Stimulated activated CD8-positive, alpha-beta memory T cell treated with anti-CD3 and anti-CD28 coated beads, Interleukin-12 subunit alpha, Interleukin-12 subunit beta, amount 100 ng/mL, for 1 hour (primary cell): ENCODE measurements at regions not wholly inside any gene's neighbourhood (a gene's known extent, or its start where the extent isn't known, plus 50 kb on each side); places are given as distances from the start of the nearest gene placed in this dataset.

Experiments used
- DNase-seq: peaks from one replicate; pipeline ENCODE4 v3.0.0-alpha.2; 2020; ENCODE audit warnings: low read depth

DNA sequence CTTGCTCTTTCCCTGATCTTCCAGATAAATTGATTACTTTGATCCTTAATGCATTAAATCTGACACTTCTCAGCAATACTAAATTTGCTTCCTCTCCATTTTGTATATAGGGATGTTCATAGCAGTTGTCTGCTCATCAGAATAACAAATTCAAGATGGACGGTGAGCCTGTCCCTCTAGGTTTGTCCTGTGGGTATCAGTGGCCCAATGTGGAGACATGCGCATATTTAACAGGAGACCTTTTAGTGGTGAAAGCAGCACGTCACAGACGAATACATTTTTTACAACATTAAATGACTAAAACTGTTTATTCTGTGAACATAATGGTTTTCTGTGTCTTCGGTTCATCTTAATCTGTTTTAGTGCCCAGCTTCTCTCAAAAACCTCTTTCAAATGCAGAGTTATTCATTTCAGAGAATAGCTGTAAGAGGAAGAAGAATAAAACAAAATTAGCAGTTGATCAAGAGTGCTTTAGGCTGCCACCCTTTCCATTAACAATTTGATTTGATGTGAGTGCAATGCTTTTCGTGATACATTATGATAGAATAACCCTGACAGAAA is 1970.4 kb upstream of the WWC1 start:
- DNase-seq = no peak

GRCh38 chr5:166324372-166324771 is 1967.1 kb upstream of the WWC1 start:
- no peak for DNase-seq

GRCh38 chr5:166329149-166329800 is 1962.2 kb upstream of the WWC1 start:
- DNase-seq = no peak

DNA sequence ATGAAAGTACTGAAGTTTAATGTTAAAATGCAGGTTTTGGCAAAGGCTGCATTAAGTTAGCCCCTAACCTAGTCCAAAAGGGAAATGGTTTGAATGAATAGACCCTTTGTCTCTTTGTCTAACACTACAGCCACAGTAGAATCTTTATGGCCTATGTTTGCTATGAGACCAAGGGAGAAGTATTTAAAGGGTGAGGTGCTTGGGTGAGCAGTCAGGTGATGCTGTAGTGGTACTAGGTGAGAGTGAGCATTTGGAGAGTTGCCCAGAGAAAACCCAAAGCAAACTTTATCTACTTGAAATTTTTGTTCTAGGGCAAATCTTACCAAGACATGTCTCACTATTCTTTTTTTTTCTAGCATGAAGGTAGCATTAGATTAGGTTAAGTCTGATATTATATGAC is 1961.4 kb upstream of the WWC1 start:
- DNase-seq = no peak

GRCh38 chr5:166331521-166331920 is 1959.9 kb upstream of the WWC1 start:
- no peak for DNase-seq

DNA sequence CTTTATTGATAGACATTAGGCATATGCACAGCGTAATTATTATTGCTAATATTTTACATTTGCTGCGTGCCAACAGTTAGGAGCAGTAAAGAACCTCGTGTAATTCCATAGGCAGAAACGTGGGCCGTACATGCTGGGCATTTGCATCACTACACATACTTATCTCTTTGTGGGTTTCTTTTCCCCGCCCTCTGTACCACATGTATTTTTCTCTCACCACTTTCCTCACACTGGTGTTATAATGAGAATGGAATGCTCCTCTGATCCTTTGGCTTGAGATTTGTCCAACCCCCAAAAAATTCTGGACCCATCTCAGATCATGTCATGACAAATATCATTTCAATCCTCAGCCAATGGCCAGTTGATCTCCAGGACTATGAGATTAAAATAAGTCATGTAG is 1952.6 kb upstream of the WWC1 start:
- DNase-seq = no peak

GRCh38 chr5:166340039-166340438 is 1951.4 kb upstream of the WWC1 start:
- DNase-seq = no peak

GRCh38 chr5:166341740-166342337 is 1949.6 kb upstream of the WWC1 start:
- no peak for DNase-seq

- no peak for DNase-seq
Measured at GRCh38 chr5:166342402-166342801, 1949.0 kb upstream of the WWC1 start.

DNA sequence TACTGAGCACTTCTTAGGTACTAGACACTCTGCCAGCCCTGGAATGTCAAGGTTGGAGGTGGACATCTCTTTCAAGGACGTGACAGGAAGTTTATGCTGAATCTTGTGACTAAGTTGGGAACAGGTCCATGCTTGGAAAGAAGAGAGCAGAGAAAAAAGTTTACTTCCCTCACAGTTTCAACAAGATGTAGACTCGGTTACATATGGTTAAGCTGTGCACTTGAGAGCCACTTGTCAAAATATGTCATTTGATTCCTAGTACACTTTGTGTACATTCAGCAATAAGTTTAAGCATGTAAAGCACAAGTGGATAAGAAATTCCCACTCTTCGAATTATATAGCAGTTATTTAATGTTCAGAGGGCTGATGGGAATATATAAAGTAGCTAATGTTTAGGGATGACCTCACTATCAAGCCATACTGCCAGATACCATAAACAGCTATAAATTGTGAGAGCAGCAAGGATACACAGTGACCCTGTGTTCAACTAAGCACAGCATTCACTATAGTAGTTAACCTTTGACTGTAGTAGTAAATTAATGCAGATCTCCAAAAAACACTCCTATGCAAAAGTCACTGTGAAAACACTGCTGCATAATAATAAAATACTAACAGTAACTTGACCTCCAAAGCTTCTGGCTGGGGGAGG is 1944.6 kb upstream of the WWC1 start:
- no peak for DNase-seq

GRCh38 chr5:166349046-166349445 is 1942.4 kb upstream of the WWC1 start:
- no peak for DNase-seq

DNA sequence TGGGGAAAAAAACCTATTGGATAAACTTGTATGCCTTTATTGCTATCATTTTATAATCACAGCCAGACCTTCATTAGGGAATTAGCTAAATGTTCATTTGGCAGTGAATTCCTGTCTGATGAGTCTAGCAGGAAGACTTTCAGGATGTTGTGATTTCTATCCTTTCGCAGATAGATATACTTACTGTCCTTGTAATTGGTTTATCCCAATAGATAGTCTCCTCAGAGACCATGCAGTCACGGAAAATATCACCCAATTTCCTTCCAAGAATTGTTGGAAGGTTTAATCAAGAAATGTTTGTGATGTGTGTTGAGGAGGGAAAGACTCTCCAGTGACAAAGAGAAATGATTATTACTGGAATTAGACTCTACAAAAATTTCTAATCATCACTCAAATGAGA is 1937.9 kb upstream of the WWC1 start:
- no peak for DNase-seq

- DNase-seq = no peak
Measured at GRCh38 chr5:166354332-166354731, 1937.1 kb upstream of the WWC1 start.

GRCh38 chr5:166356096-166356495 is 1935.3 kb upstream of the WWC1 start:
- no peak for DNase-seq

DNA sequence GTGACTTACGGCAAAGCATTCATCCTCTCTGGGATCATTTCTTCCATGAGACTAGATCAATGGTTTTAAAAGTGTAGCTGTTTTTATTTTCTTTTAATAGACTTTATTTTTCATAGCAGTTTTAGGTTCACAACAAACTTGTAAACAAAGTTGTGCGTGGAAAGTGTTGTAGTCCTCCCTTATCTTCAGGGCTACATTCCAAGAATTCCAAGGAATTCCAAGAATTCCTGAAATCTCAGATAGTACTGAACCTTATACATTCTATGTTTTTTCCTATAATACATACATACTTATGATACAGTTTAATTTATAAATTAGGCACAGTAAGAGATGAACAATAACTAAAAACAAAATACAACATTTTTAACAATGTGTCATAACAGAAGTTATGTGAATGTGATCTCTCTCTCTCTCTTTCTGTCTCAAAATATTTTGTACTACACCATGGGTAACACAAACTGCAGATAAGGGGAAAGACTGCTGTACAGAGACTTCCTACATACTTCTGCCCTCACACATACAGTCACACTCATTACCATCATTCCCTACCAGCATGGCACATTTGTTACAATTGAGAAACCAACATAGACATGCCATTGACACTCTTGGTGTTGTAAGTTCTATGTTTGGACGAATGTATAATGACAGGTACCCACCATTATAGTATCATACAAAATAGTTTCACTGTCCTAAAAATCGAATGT is 1933.2 kb upstream of the WWC1 start:
- no peak for DNase-seq

DNA sequence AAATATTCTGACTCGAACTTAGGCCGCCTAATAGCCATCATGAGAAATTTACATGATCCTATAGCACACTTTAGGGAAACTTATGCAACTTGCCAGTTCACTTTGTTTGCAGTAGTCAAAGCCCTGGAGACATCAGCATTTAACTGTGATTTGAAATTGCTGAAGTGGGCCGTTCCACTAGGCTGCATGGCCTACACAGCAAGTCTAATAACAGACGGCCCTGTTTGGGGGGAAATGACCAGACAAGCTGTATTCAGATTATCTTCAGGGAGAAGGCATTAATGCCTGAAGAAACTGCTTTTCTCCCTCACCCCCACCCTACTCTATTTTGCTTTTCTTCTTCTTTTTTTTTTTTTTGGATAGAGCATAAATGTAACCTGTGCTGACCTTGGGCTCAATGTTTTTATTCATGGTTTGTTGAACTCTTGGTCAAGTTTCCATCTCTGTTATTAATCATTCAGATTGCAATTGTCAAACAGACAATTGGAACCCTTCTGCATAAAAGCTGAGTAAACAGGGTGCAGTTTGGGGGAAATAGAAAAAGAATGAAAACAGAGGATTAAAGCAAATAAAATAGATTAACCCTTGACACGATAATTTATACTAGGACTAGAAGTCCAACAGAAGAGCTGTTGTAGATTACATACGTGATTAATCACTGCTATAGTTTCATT is 1928.2 kb upstream of the WWC1 start:
- DNase-seq = no peak

DNA sequence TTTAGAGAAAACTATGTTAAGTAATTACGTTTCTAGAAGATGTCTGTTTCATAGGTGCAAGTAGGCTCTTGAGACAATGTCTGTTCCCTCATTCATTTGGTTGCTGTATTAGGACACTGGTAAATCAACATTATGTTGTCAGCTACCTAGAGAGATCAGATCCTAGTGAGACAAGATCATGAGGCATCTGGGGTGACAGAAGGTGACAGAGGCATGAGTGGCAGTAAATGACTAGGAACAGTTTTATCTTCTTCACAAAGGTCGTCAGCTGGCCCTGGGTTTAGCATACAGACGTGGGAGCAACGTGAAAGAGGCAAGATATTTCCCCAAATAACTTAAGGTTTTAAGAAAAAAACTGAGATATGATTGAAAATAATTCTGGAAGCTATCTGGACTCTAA is 1926.3 kb upstream of the WWC1 start:
- no peak for DNase-seq

GRCh38 chr5:166367391-166367790 is 1924.1 kb upstream of the WWC1 start:
- DNase-seq = no peak

GRCh38 chr5:166369346-166369745 is 1922.1 kb upstream of the WWC1 start:
- no peak for DNase-seq

GRCh38 chr5:166369807-166370206 is 1921.6 kb upstream of the WWC1 start:
- DNase-seq = no peak

DNA sequence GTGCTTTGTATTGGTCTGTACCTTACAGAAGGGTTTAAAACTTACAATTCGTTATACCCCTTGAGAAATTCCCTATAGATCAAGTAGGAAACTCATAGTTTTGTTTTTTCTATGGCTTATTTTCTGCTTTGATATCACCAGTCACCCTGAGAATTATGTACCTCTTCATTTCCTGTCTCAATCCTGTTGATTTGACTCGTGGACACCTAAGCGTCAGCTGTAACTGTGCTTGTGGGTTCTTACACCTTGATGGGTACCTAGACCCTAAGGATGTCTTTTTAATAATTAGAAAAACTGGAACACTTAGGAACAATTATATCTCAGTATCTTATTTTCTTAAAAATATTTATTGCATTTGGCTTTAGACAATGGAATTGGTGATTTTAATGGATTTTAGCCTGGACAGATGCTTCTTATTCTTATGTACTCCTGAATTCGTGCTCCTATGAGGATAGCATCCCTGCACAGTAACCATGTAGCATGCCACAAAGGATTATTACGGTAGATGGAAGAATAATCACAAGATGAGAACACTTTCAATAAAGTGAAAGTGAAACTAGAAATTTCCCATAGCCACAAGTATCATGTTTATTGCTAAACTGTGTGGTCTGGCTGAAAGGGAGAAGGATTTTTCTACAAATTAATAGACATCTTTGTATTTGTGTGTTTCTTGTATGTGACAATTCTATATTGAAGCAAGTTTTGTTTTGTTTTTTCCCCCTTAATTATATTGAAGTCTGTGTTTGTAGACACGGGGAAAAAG is 1920.3 kb upstream of the WWC1 start:
- no peak for DNase-seq
